Esophagus muscularis mucosa (tissue), 4 donors: ENCODE measurements at regions not wholly inside any gene's neighbourhood (a gene's known extent, or its start where the extent isn't known, plus 50 kb on each side); places are given as distances from the start of the nearest gene placed in this dataset.

Experiments
- DNase-seq: peaks from one replicate; pipeline ENCODE4 v3.0.0-alpha.2; 2017; ENCODE audit errors: extremely low spot score
- H3K27ac ChIP-seq, 4 donors: fragments of 200-600 bp; sonication (generic); replicated peaks in 1 of 4; 1 replicate in 3 of 4; 2 replicates in 1 of 4; pipeline ENCODE4 v1.5.1; 2016 to 2019; ENCODE audit warnings: mild to moderate bottlenecking in 1 of 4
- H3K27me3 ChIP-seq, 4 donors: fragments of 200-600 bp; sonication (generic); one replicate each; pipeline versions ENCODE4 v1.5.1 to v1.6.0; 2016 to 2019
- H3K36me3 ChIP-seq, 4 donors: fragments of 200-600 bp; sonication (generic); one replicate each; pipeline ENCODE4 v1.5.1; 2016 to 2019
- H3K4me1 ChIP-seq, 4 donors: fragments of 200-600 bp; sonication (generic); one replicate each; pipeline ENCODE4 v1.5.1; 2016 to 2019
- H3K4me3 ChIP-seq, 4 donors: fragments of 200-600 bp; sonication (generic); 1 replicate in 2 of 4; 2 replicates in 2 of 4; pipeline ENCODE4 v1.5.1; 2016 to 2019; ENCODE audit warnings: mild to moderate bottlenecking in 4 of 4, moderate library complexity in 1 of 4
- H3K9me3 ChIP-seq, 4 donors: fragments of 200-600 bp; sonication (generic); 1 replicate in 3 of 4; 2 replicates in 1 of 4; pipeline ENCODE4 v1.5.1; 2016 to 2019
- EP300 ChIP-seq: sonication (generic); formaldehyde crosslinking; IDR thresholded peaks from one replicate; pipeline ENCODE4 v1.6.1; 2017; ENCODE audit warnings: antibody characterized with exemption
- POLR2A ChIP-seq: fragments of 450-650 bp; IDR thresholded peaks from one replicate; pipeline ENCODE4 v1.6.1; 2017; ENCODE audit warnings: antibody characterized with exemption, moderate library complexity, mild to moderate bottlenecking, low read depth
- POLR2AphosphoS5 ChIP-seq, 2 donors: sonication (generic); formaldehyde crosslinking; IDR thresholded peaks; one replicate each; pipeline ENCODE4 v1.6.1; 2017; ENCODE audit warnings: antibody characterized with exemption in 2 of 2
- WGBS: methylation state at CpG from one replicate; pipeline ENCODE4 v1.1.5; 2018; 5-methylcytosine and 5-hydroxymethylcytosine counted together
- intact Hi-C: fragments of 100-400 bp; cut with DNase I; formaldehyde crosslinking; loops from one replicate; pipeline ENCODE4 v1.15.1; 2023
- TF ChIP-seq, protein P1 (sequence below), 3 experiments: fragments of 200-600 bp in 2 of 3; fragments of 450-650 bp in 1 of 3; sonication (generic) in 2 of 3; IDR thresholded peaks; one replicate each; pipeline ENCODE4 v1.5.1; 2017 to 2019; ENCODE audit warnings: antibody characterized with exemption in 3 of 3, mild to moderate bottlenecking in 2 of 3, moderate library complexity in 1 of 3

DNA sequence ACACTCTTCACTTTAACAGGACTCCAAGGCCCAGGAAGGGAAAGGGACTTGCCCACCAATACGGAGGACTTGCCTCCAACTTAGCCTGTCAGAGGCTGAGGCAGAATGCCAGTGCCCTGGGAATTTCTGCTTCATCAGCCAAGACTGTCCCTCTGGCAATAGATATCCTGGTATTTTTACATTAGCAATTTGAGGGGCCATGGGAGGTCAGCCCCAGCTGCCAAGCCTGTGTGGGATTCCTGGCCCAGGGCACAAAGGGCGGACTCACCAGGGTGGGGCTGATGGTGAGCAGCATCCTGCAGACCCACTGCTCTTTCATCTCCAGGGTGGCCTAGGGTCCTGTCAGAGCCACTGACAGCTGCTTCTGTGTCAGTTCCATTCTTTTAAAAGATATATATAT, 78.3 kb upstream of the CIBAR2 start:
- TF ChIP-seq POLR2AphosphoS5 (IDR thresholded peaks at IDR 0.05), result no peak
- no peak for TF ChIP-seq POLR2A
- TF ChIP-seq EP300, result no peak
- TF ChIP-seq, protein P1, sequence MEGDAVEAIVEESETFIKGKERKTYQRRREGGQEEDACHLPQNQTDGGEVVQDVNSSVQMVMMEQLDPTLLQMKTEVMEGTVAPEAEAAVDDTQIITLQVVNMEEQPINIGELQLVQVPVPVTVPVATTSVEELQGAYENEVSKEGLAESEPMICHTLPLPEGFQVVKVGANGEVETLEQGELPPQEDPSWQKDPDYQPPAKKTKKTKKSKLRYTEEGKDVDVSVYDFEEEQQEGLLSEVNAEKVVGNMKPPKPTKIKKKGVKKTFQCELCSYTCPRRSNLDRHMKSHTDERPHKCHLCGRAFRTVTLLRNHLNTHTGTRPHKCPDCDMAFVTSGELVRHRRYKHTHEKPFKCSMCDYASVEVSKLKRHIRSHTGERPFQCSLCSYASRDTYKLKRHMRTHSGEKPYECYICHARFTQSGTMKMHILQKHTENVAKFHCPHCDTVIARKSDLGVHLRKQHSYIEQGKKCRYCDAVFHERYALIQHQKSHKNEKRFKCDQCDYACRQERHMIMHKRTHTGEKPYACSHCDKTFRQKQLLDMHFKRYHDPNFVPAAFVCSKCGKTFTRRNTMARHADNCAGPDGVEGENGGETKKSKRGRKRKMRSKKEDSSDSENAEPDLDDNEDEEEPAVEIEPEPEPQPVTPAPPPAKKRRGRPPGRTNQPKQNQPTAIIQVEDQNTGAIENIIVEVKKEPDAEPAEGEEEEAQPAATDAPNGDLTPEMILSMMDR (IDR thresholded peaks at IDR 0.05), result no peak
- Histone ChIP-seq H3K4me3 (no peak overlapping the region), H3K27me3 (no peaks in the 10 kb centered on the region), H3K9me3 (peaks cover 0 to 18% (median 10%) of the 10 kb centered on the region in 4 donors), H3K36me3 (peaks cover 0 to 2% (median 0%) of the 10 kb centered on the region in 4 donors), H3K4me1 (peaks cover 9 to 43% (median 41%) of the 10 kb centered on the region in 4 donors), H3K27ac (no peak overlapping the region)
- DNase-seq, result no peak
- intact Hi-C loops, result no loop called here
- 100% methylated on average over 2 of the region's 2 CpGs for WGBS

DNA sequence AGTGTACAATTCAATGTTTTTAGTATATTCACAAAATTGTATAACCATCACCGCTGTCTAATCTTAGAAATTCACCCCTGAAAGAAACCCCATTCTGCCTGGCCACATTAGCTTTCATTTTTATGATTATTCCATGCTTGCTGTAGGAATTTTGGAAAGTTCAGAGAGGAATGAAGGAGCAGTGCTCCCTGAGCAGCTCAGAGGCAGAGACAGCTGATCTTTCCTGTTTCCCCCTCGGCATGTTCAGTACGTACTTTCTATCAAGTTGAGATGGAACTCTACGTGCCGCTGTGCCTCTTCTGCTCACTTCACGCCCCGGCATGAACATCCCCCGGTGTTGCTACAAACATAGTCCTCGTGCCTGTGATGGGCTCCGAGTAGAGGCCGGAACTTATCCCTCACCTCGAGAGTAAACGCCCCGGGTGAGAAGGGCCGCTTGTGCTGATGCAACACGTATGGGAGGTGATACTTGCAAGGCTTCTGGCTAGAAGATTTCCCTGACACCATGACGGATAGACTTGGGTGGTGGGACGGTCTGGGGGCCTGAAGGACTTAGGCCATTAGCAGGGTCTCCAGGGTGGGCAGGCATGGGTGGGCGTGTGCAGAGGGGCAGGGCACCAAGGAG, 79.2 kb upstream of the CIBAR2 start:
- WGBS, result 87% methylated on average over 19 of the region's 19 CpGs
- H3K4me1 ChIP-seq, result peaks cover 15 to 51% (median 50%) of the 10 kb centered on the region in 4 donors
- intact Hi-C loops, result no loop called here

DNA sequence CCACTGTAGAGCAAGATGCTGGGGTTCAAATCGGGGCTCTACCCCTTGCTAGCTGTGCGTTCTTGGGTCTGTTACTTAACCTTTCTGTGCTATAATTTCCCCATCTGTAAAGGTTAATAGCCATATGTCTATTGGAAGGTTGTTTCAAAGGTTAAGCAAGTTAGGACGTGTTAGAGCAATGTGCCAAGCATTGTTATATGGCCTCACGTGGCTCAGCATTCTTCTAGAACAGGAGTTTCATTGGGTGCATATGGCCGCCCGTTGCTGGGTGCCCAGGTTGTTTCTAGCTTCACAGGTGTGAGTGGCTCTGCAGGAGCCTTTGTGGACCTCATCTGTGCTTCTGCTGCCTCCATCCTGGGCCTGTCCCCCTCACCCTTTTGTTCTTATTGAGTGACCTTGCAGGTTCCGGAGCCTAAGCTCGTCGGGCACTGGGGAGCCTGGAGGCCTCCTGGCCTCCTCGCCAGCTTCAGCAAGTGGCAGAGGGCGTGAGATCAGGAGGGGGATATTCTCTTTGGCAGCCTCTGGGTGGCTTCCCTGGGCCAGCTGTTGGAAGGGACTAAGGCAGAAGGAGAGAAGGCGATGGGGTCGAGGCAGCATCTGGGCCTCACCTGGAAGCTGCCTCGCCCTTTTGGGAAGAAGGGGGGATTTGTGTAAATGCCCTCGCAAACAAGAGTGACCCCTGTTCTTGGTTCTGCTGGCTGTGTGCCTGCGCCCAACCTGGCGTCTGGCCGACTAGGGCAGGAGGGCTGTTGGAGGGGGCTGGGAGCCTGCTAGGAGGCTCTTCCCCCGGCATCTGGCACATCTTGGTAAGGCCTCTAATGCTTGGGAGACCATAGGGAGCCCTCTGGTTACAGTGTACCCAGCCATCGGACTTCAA, 80.2 kb upstream of the CIBAR2 start:
- DNase-seq, result no peak
- peaks cover 26 to 53% (median 52%) of the 10 kb centered on the region in 4 donors for H3K4me1 ChIP-seq
- H3K27me3 ChIP-seq, result no peaks in the 10 kb centered on the region
- peak overlapping the region; percentile 71 to 84 (median 77) for H3K27ac ChIP-seq
- no peaks in the 10 kb centered on the region for H3K36me3 ChIP-seq
- no peak for TF ChIP-seq EP300
- TF ChIP-seq POLR2AphosphoS5 (IDR thresholded peaks at IDR 0.05), result no peak
- no peak for TF ChIP-seq POLR2A
- H3K9me3 ChIP-seq, result peaks cover 0 to 18% (median 10%) of the 10 kb centered on the region in 4 donors
- 76% methylated on average over 17 of the region's 20 CpGs for WGBS
- H3K4me3 ChIP-seq, result no peak overlapping the region
- intact Hi-C loops, result no loop called here

More for the DNA sequence above, 79.2 kb upstream of the CIBAR2 start:
- TF ChIP-seq POLR2A (no peak), EP300 (no peak), POLR2AphosphoS5 (IDR thresholded peaks at IDR 0.05) (no peak)
- TF ChIP-seq, protein P1 (IDR thresholded peaks at IDR 0.05), result no peak
- DNase-seq, result no peak
- H3K36me3 ChIP-seq, result no peaks in the 10 kb centered on the region
- peak overlapping the region in 1 of 4 donors; percentile 84 for H3K27ac ChIP-seq
- no peaks in the 10 kb centered on the region for H3K27me3 ChIP-seq
- peaks cover 0 to 18% (median 10%) of the 10 kb centered on the region in 4 donors for H3K9me3 ChIP-seq
- no peak overlapping the region for H3K4me3 ChIP-seq

DNA sequence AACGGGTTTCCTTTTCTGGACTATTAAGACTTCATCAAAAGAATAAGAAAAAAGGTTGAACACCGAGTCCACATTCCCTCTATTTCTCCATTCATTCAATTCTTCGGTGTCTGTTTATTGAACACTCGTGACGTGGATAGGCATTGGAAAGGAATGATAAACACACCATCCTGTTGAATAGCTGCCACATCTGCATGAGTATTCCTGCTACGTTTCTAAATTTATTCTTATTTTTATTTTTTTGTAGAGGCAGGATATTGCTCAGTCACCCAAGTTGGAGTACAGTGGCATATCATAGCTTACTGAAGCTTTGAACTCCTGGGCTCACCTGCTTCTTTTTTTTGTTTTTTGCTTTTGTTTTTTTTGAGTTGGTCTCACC, 80.8 kb upstream of the CIBAR2 start:
- DNase-seq, result no peak
- 55% methylated on average over 6 of the region's 6 CpGs for WGBS
- Histone ChIP-seq H3K4me1 (peaks cover 32 to 59% (median 57%) of the 10 kb centered on the region in 4 donors), H3K27ac (peak overlapping the region; percentile 71 to 84 (median 77)), H3K9me3 (peaks cover 0 to 18% (median 10%) of the 10 kb centered on the region in 4 donors), H3K27me3 (no peaks in the 10 kb centered on the region), H3K4me3 (no peak overlapping the region), H3K36me3 (no peaks in the 10 kb centered on the region)
- TF ChIP-seq POLR2AphosphoS5 (IDR thresholded peaks at IDR 0.05) (peak; percentile 24 to 68), POLR2A (no peak), EP300 (peak; percentile 79)
- TF ChIP-seq, protein P1 (IDR thresholded peaks at IDR 0.05), result no peak
- intact Hi-C loops, result no loop called here

DNA sequence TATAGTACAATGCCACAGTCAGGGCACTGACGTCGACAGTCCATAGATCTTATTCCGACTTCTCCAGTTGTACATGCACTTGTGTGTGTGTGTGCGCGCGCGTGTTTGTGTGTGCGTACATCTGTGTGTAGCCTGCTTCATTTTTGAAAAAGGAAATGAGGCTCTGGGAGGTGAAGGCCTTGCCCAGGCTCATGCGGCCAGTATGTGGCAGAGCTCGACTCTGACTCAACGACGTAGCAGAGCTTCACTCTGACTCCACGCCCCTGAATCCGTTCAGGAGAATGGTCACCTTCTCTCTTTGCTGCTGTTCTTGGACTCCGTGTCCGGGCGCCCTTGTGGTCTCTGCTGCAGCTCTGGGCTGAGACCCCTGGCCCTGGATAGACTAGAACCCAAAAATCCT, 81.6 kb upstream of the CIBAR2 start:
- peak overlapping the region; percentile 66 to 84 (median 77) for H3K27ac ChIP-seq
- 96% methylated on average over 17 of the region's 17 CpGs for WGBS
- intact Hi-C loops, result no loop called here

More for the DNA sequence above, 81.6 kb upstream of the CIBAR2 start:
- H3K9me3 ChIP-seq, result peaks cover 0 to 17% (median 10%) of the 10 kb centered on the region in 4 donors
- no peaks in the 10 kb centered on the region for H3K36me3 ChIP-seq
- H3K4me1 ChIP-seq, result peaks cover 32 to 67% (median 65%) of the 10 kb centered on the region in 4 donors
- DNase-seq, result no peak
- no peak overlapping the region for H3K4me3 ChIP-seq
- H3K27me3 ChIP-seq, result no peaks in the 10 kb centered on the region
- TF ChIP-seq EP300 (no peak), POLR2A (no peak), POLR2AphosphoS5 (IDR thresholded peaks at IDR 0.05) (no peak)
- TF ChIP-seq, protein P1 (IDR thresholded peaks at IDR 0.05), result no peak
